Amygdala (tissue), 56 donors: ENCODE measurements at regions not wholly inside any gene's neighbourhood (a gene's known extent, or its start where the extent isn't known, plus 50 kb on each side); places are given as distances from the start of the nearest gene placed in this dataset.

Source experiments
- DNase-seq, 56 donors: peaks; one replicate each; lab custom pipeline; 2025; lab: John Stamatoyannopoulos, UW

DNA sequence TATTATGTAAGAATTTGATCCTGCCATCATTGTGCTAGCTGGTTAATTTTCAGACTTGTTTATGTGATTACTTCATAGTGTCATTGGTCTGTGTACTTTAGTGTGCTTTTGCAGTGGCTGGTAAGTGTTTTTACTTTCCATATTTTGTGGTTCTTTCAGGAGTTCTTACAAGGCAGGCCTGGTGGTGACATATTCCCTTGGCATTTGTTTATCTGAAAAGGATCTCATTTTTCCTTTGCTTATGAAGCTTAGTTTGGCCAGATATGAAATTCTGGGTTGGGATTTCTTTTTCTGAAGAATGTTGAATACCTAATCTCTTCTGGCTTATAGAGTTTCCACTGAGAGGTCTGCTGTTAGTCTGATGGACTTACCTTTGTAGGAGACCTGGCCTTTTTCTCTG lies 72.8 kb upstream of the MC4R start:
- no peak for DNase-seq

DNA sequence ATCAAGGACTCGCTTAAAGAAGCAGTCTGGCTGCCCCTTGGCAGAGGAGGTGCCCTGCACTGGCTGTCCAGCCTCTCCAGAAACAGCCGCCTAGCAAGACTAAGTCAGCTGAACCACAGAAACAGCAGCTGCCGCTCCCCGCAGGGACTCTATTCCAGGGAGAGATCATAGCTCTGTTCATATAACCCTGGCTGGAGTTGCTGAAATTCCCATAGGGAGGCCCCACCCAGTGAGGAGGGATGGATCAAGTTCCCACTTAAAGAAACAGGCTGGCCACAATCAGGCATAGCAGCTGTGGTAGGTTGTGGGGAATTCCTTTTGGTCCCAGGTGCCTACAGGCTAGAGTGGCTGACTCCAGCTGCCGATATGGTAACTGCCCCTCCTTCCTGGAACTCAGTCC lies 74.2 kb upstream of the MC4R start:
- no peak for DNase-seq

DNA sequence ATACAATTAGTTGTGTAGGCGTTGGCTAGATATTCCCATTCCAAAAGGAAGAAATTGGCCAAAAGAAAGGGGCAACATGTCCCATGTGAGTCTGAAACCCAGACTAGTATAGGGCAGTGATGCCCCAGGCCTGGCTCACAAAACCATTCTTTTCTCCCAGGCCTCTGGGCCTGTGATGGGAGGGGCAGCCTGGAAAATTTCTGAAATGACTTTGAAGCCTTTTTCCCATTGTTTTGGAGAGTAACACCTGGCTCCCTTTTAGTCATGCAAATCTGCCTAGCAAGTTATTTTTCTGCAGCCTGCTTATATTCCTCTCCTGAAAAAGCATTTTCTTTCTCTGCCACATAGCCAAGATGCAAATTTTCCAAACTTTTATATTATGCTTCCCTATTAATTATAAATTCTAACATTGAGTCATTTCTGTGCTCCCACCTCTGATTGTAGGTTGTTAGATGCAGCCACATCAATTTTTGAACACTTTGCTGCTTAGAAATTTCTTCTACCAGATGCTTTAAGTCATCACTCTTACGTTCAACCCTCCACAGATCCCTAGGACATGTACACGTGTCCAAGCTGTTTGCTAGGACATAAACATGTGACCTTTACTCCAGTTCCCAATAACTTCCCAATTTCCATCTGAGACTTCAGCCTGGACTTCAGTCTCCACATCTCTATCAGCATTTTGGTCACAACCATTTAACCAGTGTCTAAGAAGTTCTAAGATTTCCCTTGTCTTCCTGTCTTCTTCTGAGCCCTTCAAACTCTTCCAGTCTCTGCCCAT lies 76.1 kb upstream of the MC4R start:
- DNase-seq, result no peak

DNA sequence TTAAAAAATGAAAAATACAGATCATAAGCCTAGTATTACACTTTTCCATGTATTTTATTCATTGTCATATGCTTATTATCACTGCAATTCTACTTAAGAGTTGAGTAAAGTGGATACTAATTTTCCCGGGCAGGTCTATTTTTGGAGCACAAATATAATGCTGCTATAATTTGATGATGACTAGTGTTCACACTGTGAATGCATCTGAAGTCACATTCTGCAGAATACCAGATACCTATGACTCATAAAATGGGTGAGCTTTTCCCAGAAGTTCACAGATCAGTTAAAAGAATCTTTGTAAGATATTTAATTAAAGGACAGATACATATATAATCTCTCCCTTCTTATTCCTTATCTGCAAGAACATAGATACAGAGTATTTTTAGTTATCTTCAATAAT lies 79.8 kb upstream of the MC4R start:
- DNase-seq, result no peak

DNA sequence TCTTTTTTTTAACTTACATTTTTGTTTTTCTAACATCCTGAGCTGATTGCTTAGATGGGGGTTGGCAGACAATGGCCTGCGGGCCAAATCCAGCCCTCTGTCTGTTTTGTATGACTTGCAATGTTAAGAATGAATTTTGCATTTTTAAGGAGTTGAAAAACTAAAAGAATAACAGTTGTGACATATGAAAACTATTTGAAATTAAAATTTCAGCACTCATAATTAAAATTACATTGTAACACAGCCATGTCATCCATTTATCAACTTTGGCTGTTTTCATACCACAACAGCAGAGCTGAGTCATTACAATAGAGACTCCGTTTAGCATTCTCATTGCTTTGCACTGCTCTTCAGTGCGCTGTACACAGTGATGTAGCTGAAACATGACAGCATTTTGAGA lies 94.1 kb upstream of the MC4R start:
- DNase-seq, result no peak

DNA sequence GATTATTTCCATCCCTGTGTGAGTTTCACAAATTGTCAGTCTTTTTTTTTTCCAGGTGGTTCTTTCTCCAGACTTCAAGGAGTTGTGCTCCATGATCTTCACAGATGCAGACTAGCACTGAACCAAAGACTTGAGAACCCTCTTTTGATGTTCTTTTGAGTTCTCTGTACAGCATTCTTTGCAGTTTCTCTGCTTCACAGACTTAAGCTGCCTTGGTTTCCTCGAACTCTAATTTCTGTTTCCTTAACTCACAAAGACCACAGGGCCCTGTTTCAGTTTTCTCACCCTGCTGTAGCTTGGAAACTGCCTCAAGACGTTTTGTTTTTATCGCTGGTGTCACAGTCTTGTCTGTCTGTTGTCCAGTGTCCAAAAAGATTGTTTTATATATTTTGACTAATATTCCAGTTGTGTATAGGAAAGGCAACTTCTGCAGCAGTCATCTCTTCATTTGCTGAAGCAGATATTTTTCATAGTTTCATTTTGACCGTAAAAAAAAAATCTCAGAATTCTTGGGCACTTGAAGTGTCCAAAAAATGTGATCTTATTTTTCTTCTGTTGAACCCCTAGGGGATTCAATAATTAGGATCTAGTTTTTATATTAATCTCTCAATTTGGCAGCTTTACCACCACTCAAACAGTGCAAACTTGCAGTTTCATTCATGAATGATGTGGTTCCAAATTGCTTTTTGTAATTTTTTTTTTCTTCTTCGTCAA lies 97.0 kb upstream of the MC4R start:
- no peak for DNase-seq

DNA sequence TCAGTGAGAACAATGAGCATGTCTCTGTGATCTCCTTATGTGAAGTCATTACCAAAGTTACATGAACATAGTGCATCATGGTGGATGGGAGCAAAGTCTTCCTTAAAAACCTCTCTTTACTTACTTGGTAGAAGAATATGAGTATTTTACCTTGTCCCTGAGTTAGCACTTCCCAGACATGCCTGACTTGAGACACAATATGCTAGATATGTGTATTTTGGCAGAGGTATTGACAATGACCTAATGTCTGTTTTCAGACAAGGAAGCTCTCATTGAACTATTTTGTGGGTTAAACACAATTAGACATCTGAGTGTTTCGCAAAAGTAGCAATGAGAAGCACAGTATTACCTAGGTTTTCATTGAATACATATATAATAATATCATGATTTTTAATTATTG lies 99.1 kb upstream of the MC4R start:
- no peak for DNase-seq

DNA sequence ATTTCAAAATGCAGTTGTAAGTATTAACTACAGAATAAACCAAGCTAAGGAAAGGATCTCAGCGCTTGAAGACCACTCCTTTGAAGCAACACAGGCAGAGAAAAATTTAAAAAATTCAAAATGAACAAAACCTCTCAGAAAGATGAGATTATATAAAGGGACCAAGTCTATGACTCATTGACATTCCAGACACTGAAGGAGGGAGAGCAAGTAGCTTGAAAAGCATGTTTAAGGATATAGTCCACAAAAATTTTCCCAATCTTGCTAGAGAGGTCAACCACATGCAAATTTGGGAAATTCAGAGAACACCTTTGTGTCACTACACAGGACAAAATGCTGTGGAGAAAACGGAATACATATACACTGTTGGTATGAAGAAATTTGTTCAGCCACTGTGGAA lies 112.6 kb upstream of the MC4R start:
- no peak for DNase-seq

DNA sequence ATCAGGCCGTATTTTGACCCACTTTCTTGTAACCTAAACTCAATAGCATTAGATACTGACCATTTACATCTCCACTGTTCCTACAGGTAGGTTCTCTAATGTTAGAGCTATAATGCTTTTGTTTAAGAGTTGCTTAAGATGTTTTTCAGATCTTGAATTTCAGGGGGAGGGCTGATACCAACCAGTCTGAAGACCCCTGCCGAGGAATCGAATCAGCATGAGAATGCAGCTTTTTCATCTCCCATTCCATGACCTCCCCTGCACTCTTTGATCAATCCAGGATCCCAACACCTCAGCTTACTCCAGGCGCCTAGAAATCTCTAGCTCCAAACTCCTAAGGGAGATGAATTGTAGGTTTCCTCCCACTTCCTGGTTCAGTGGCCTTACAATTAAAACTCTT lies 120.5 kb upstream of the MC4R start:
- no peak for DNase-seq

DNA sequence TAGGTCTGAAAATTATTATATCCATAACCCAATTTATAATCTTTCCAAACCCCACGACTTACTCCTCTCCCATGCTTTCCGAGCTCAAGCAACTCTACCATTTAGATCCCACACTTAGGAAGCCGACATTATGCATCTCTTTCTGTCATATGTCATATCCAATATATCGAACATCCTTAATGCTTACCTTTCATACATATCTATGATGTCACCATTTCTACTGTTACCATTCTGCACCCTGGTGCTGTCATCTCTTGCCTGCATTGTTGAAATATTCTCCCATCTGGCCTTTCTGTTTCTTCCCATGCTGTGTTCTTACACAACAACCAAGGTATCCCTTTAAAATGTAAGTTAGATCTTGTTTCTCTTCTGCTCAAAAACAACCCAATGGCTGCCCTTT lies 127.1 kb upstream of the MC4R start:
- no peak for DNase-seq

DNA sequence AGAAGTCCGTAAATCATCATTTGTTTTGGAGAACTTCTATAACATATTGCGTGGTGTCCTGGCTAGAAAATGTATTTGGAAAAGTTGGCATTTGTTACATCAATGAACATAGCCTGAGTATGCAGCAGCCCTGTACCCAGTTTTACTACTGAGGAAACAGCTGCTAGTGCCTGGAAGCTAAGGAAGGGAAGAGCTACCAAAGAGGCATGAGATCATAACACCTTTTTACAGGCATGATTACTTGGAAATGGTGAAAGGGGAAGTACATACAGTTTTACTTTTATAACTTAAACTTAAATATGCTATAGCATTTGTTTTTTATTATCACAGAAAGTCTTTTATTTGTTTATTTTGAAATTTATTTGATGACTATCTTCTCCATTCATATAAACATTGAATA lies 128.4 kb upstream of the MC4R start:
- no peak for DNase-seq

DNA sequence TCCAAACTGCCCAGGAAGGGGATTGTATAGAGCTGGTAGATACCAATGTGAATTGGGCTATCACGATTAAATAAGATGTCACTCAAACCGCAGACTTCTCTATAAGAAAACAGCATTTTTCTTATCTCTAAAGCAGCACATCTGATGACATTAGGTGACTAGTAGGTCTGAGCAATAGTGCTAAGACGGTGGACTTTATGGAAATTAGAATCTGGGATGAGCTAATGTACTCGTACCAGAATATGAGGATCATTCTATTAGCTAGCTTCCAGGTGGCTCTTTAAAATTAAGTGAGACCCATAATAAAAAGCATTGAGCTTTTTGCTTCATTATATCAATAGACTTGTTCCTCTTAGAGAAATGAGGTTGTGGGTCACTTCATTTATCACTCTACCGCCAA lies 130.0 kb upstream of the MC4R start:
- no peak for DNase-seq

DNA sequence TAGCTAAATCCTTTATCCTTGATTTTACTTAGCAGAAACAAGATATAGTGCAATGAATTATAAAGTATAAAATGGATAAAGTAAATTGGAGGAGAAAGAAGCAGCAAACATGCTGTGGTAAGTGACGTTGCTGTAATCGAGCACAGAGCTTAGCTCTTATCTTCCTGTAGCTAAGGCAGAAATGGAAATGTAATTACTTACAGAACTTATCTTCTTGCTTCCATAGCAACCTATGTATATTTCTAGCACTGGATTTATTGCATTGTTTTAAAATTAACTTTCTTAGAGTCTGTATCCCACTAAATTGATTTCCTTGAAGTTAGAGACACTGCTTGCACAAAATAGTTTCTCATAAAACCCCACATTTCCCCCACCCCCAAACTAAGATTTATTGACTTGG lies 130.6 kb upstream of the MC4R start:
- DNase-seq, result no peak

DNA sequence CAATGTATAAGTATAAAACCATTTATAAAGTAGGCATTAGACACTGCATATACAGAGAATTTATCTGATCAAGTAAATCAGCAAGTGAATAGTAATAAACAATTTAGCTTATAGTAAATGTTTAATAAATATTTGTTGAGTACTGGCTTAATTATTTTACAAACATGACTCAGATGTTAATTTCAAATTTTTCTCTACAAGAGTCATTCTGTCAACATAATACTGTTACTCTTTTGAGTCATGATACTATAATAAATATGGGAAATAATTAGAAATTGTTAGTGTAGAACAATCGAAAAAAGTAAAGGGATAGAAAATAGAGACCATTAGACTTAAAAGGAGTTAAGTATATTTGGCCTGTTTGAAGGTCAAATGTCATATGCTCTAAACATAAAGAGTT lies 133.6 kb upstream of the MC4R start:
- DNase-seq, result no peak

DNA sequence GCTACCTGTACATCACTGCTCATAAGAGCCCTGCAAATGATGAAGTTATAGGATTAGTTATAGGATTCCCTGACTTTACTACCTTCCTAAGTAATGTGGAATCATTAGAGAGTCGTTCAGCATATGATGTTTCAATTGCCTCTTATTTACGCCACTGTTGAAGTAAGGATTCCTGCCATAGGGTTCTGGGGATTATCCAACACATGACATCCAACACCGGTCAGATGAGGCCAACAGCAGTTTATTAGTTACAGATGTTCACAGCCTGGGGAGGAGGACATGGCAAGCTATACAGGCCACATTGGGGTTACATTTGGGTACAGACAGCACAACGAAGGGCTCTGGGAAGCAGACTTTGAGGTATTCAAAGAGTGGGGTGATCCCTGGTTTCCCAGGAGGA lies 134.1 kb upstream of the MC4R start:
- DNase-seq, result no peak

DNA sequence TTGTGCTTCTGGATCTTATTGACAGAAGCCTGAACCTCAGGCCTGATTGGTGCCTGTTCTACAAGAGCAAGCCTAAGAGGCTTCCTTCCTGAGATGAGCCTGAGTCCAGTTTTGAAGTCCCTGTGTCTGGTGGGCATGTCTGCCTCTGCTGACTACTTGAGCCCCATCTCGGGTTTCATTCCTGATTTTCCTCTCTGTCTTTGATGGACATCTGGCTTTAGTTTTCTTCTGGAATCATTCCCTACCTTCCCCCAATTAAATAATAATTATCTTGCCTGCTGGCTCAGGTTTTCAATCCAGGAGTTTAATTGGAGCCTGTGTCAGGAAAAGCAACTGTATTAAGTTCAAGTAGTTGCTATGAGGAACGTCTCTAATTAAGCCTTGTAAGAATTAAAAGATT lies 135.5 kb upstream of the MC4R start:
- DNase-seq, result no peak

DNA sequence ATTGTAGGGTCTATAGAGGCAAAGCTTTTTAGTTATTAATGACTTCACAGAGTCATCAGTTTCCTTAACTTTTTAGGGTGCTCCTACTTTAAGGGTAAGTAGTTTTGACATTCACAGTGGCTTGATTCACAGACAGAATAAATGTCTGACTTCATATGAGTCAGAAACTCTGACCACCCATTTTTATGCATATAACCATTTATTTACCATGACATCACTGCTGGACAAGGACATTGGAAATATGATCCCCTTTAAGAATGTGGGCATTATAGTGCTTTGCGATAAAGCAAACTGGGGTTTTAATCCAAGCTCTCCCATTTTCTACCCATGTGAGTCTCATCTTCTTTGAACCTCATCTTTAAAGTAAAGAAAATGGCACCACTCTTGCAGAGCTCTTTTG lies 162.0 kb upstream of the MC4R start:
- no peak for DNase-seq

DNA sequence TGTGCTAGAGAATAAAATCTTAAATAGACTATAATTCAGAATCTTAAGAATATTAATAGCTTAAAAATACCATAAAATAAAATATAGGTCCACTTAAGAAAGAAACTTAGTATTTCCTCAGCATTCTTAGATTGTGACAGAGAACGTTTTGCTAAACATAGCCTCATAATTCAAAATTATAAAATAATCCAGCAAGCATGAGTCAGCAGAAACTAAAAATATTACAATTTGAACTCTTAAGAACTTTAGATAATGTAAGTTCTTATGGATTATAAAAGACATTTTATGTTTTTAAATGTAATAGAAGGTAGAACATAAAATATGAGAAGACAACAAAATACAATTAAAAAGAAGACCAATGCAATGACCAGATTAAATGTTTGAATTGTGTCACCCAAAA lies 164.5 kb upstream of the MC4R start:
- no peak for DNase-seq

DNA sequence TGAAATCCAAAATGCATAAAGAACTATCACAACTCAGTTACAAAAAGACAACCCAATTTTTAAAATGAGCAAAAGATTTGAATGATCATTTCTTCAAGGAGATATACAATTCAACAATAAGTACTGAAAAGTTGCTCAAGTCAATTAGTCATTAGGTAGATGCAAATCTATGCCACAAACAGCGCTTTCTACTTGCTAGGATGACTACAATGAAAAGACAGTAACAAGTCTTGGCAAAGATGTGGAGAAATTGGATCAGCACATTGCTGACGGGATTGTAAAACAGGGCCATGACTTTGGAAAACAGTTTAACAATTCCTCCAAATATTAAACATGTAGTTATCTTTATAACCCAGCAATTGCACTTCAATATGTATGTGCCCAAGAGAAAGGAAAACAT lies 166.3 kb upstream of the MC4R start:
- DNase-seq, result no peak

DNA sequence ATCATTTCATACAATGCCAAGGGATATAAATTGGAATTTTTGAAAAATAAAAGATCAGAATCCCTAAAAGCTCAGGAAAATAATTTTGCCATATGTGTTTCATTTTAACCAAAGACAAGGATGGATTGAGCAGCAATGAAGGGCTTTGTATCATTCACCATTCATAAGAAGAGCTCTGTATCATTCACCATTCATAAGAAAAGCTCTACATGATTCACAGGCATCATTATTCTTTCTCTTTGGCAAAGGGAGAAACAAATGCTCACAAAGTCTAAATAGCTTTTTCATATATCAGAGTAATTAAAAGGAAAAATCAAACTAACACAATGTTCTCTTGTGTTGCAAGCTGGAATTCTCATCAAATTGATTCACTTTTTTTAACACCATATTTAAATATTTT lies 169.1 kb upstream of the MC4R start:
- DNase-seq, result no peak

DNA sequence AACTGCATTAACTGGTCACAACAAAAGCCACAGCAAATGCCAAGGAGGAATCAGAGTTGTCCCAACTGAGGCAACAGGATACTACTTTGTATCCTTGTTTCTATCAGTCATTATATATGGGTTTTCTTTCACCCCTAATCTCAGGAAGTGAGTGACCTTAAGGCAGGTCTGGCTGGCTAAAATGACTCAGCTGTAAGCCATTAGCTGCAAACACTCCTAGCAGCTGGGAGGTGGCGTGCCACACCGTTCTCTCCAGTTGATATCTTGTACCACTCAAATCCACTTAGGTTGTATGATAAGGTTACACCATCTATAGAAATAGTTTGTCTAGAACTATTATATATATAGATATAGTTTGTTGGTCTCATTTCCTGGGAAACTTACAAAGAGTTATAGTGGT lies 171.1 kb upstream of the MC4R start:
- no peak for DNase-seq

DNA sequence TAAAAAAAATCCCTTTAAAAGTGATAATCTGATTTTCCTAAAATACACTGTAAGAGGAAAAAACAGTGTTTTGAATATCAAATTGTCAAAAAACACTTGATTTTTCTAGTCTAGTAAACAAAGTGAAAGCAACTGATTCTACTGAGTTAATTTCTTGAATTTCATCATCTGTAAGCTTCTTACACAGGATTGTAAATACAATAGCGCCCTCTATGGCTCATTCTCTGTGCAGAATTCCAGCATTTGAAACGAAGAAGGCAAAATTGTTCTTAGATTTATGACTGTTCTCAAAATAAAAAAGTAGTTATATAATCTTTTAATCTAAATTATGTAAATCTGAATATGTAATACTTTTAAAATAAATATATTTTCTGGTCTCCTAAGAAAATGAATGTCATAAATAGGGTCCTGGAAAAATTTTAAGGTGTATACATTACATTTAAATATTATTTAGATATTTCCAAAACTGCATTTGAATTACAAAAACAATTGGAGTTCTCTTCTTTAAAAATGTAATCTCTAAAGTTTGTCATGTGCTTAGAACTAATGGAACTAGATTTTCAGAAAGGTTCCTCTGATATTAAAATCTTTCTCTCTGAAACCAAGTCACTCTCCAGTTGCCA lies 176.9 kb upstream of the MC4R start:
- peak in 8 of 56 donors; percentile 5 to 71 (median 29) for DNase-seq
